GM23338 (cell line): ENCODE measurements at regions not wholly inside any gene's neighbourhood (a gene's known extent, or its start where the extent isn't known, plus 50 kb on each side); places are given as distances from the start of the nearest gene placed in this dataset.

Source experiments
- ATAC-seq: fragments of 200-7000 bp; cut with Tn5 transposase; 3 replicates; pipeline ENCODE4 v1.9.1; 2020
- DNase-seq: peaks from one replicate; pipeline ENCODE4 v3.0.0-alpha.2; 2015; ENCODE audit warnings: low spot score
- H2AFZ ChIP-seq: fragments of 200-600 bp; sonication (generic); 2 replicates; pipeline ENCODE4 v1.8.0; 2016; ENCODE audit warnings: antibody characterized with exemption, mild to moderate bottlenecking, moderate library complexity
- H3F3A ChIP-seq: fragments of 200-600 bp; sonication (generic); replicated peaks from 2 replicates; pipeline ENCODE4 v1.8.0; 2017; ENCODE audit warnings: antibody characterized with exemption, mixed run types, low read depth
- H3K27ac ChIP-seq: fragments of 200-600 bp; sonication (generic); 2 replicates; pipeline ENCODE4 v1.6.1; 2016; ENCODE audit warnings: low read depth
- H3K27me3 ChIP-seq: fragments of 200-600 bp; sonication (generic); 2 replicates; pipeline ENCODE4 v1.8.0; 2016; ENCODE audit warnings: mild to moderate bottlenecking, mixed run types, moderate library complexity; ENCODE audit not compliant: insufficient read depth
- H3K36me3 ChIP-seq: fragments of 200-600 bp; sonication (generic); 2 replicates; pipeline ENCODE4 v1.8.0; 2016; ENCODE audit warnings: mild to moderate bottlenecking; ENCODE audit not compliant: insufficient read depth
- H3K4me1 ChIP-seq: fragments of 200-600 bp; sonication (generic); 2 replicates; pipeline ENCODE4 v1.8.0; 2016; ENCODE audit warnings: mild to moderate bottlenecking, moderate library complexity; ENCODE audit not compliant: insufficient read depth
- H3K4me2 ChIP-seq: fragments of 200-600 bp; sonication (generic); 2 replicates; pipeline ENCODE4 v1.7.1; 2017; ENCODE audit warnings: mixed run types
- H3K4me3 ChIP-seq: fragments of 200-600 bp; sonication (generic); 2 replicates; pipeline ENCODE4 v1.6.1; 2016; ENCODE audit warnings: mixed run types
- H3K79me2 ChIP-seq: fragments of 200-600 bp; sonication (generic); replicated peaks from 2 replicates; pipeline ENCODE4 v1.8.0; 2017; ENCODE audit warnings: mild to moderate bottlenecking; ENCODE audit not compliant: insufficient read depth
- H3K9me2 ChIP-seq: fragments of 200-600 bp; sonication (generic); 2 replicates; pipeline ENCODE4 v1.8.0; 2017; ENCODE audit not compliant: insufficient read depth
- H4K20me1 ChIP-seq: fragments of 200-600 bp; sonication (generic); replicated peaks from 2 replicates; pipeline ENCODE4 v1.8.0; 2017; ENCODE audit warnings: mild to moderate bottlenecking; ENCODE audit not compliant: insufficient read depth
- H3K27ac Mint-ChIP-seq: 2 replicates; pipeline ENCODE4 v1.8.0; 2020; ENCODE audit warnings: inconsistent platforms, mild to moderate bottlenecking, moderate library complexity, mixed read lengths
- H3K27me3 Mint-ChIP-seq: 3 replicates; pipeline ENCODE4 v1.8.0; 2022; ENCODE audit warnings: low read depth, mild to moderate bottlenecking, moderate library complexity, mixed read lengths, inconsistent platforms; ENCODE audit not compliant: insufficient read depth, poor library complexity
- H3K36me3 Mint-ChIP-seq: 3 replicates; pipeline ENCODE4 v1.8.0; 2021; ENCODE audit warnings: low read depth, mild to moderate bottlenecking, inconsistent platforms, moderate library complexity, mixed read lengths
- H3K4me1 Mint-ChIP-seq: 3 replicates; pipeline ENCODE4 v1.8.0; 2020; ENCODE audit warnings: mild to moderate bottlenecking, inconsistent platforms, mixed read lengths
- H3K4me3 Mint-ChIP-seq: 3 replicates; pipeline ENCODE4 v1.8.0; 2021; ENCODE audit warnings: moderate library complexity, mild to moderate bottlenecking, inconsistent platforms, mixed read lengths
- H3K9me3 Mint-ChIP-seq: 3 replicates; pipeline ENCODE4 v1.8.0; 2020; ENCODE audit warnings: moderate library complexity, mild to moderate bottlenecking, inconsistent platforms, mixed read lengths
- CREB1 ChIP-seq: fragments of 250-450 bp; sonication (Bioruptor Pico); IDR thresholded peaks from 2 replicates; pipeline ENCODE4 v1.5.0; 2020; ENCODE audit warnings: low read depth, mild to moderate bottlenecking, moderate library complexity
- CTCF ChIP-seq, 2 experiments: fragments of 200-600 bp in 1 of 2; sonication (generic) in 1 of 2; conservative IDR thresholded peaks; 2 replicates each; pipeline versions ENCODE4 v1.5.1 to v1.6.1; 2016 to 2017; ENCODE audit warnings: antibody characterized with exemption in 2 of 2, low read depth in 2 of 2, mild to moderate bottlenecking in 2 of 2, moderate library complexity in 1 of 2
- JUNB ChIP-seq: IDR thresholded peaks from one replicate; pipeline ENCODE4 v1.6.1; 2016; ENCODE audit warnings: antibody characterized with exemption; ENCODE audit not compliant: unreplicated experiment
- NANOG ChIP-seq: IDR thresholded peaks from 2 replicates; pipeline ENCODE4 v1.6.1; 2016; ENCODE audit warnings: antibody characterized with exemption, borderline replicate concordance
- POLR2AphosphoS5 ChIP-seq: IDR thresholded peaks from 2 replicates; pipeline ENCODE4 v1.6.1; 2016; ENCODE audit warnings: antibody characterized with exemption, low read depth
- STAT1 ChIP-seq: IDR thresholded peaks from one replicate; pipeline ENCODE4 v1.6.1; 2016; ENCODE audit warnings: antibody characterized with exemption; ENCODE audit not compliant: unreplicated experiment
- ZNF331 ChIP-seq: fragments of 250-450 bp; sonication (Bioruptor Pico); IDR thresholded peaks from 2 replicates; pipeline ENCODE4 v1.5.0; 2020; ENCODE audit warnings: low read depth, mild to moderate bottlenecking, moderate library complexity
- TF ChIP-seq, protein P1 (sequence below): IDR thresholded peaks from one replicate; pipeline ENCODE4 v1.6.1; 2018; ENCODE audit warnings: antibody characterized with exemption; ENCODE audit not compliant: unreplicated experiment

GRCh38 chr3:115525731-115526130 is 97.6 kb upstream of the GAP43 start:
- Mint-ChIP-seq H3K27ac (no peak overlapping the region), H3K27me3 (no peaks in the 10 kb centered on the region), H3K36me3 (no peaks in the 10 kb centered on the region), H3K4me3 (no peak overlapping the region), H3K4me1 (peaks cover 5% of the 10 kb centered on the region), H3K9me3 (peaks cover 3% of the 10 kb centered on the region; the same call in 1 of the 3 replicates)
- Histone ChIP-seq H3K9me2 (0 out of 2 replicates have a peak, but pooled peaks cover 3% of the 10 kb centered on the region), H3K36me3 (no peaks in the 10 kb centered on the region), H3K27ac (no peak overlapping the region), H4K20me1 (no peaks in the 10 kb centered on the region), H3K4me2 (no peak overlapping the region), H3K4me1 (peaks cover 13% of the 10 kb centered on the region), H3F3A (no peaks in the 10 kb centered on the region), H2AFZ (no peak overlapping the region), H3K79me2 (no peaks in the 10 kb centered on the region), H3K4me3 (no peak overlapping the region), H3K27me3 (no peaks in the 10 kb centered on the region)
- DNase-seq (no peak), ATAC-seq (no peak)
- TF ChIP-seq ZNF331 (CRISPR knock-in tag) (no peak), POLR2AphosphoS5 (no peak), CREB1 (CRISPR knock-in tag) (no peak), JUNB (no peak), NANOG (no peak), CTCF (conservative IDR thresholded peaks at IDR 0.05; ENCODE audit: low read depth in 2 of 2) (no peak)
- TF ChIP-seq, protein P1, sequence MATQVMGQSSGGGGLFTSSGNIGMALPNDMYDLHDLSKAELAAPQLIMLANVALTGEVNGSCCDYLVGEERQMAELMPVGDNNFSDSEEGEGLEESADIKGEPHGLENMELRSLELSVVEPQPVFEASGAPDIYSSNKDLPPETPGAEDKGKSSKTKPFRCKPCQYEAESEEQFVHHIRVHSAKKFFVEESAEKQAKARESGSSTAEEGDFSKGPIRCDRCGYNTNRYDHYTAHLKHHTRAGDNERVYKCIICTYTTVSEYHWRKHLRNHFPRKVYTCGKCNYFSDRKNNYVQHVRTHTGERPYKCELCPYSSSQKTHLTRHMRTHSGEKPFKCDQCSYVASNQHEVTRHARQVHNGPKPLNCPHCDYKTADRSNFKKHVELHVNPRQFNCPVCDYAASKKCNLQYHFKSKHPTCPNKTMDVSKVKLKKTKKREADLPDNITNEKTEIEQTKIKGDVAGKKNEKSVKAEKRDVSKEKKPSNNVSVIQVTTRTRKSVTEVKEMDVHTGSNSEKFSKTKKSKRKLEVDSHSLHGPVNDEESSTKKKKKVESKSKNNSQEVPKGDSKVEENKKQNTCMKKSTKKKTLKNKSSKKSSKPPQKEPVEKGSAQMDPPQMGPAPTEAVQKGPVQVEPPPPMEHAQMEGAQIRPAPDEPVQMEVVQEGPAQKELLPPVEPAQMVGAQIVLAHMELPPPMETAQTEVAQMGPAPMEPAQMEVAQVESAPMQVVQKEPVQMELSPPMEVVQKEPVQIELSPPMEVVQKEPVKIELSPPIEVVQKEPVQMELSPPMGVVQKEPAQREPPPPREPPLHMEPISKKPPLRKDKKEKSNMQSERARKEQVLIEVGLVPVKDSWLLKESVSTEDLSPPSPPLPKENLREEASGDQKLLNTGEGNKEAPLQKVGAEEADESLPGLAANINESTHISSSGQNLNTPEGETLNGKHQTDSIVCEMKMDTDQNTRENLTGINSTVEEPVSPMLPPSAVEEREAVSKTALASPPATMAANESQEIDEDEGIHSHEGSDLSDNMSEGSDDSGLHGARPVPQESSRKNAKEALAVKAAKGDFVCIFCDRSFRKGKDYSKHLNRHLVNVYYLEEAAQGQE = no peak

DNA sequence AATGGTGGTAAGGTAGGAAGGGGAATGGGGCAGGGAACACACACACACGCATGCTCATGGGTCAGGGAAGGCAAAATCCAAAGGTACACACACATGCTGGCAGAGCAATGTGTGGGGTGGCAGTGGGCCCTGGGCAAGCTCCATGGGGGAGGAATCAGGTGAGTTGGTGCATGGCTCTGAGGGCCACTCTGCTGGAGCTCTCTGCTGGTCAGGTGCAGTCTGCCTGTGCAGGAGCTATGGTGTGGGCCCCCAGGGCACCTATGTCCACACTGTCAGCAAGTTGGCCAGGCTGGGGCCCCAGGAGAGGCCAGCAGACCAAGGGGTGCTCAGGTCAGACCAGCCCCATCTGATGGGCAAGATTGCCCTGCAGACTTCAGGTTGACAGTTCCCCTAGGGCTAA is 90.1 kb upstream of the GAP43 start:
- Histone ChIP-seq H4K20me1 (no peaks in the 10 kb centered on the region), H3K9me2 (peaks cover 10% of the 10 kb centered on the region; the same call in 1 of the 2 replicates), H3K79me2 (no peaks in the 10 kb centered on the region), H3K27ac (no peak overlapping the region), H3K4me1 (0 out of 2 replicates have a peak, but pooled peaks cover 1% of the 10 kb centered on the region), H2AFZ (no peak overlapping the region), H3K36me3 (no peaks in the 10 kb centered on the region), H3F3A (no peaks in the 10 kb centered on the region), H3K27me3 (no peaks in the 10 kb centered on the region), H3K4me2 (no peak overlapping the region), H3K4me3 (no peak overlapping the region)
- no peaks in the 10 kb centered on the region for H3K4me1 Mint-ChIP-seq
- H3K9me3 Mint-ChIP-seq = peaks cover 8% of the 10 kb centered on the region; the same call in 2 of the 3 replicates
- TF ChIP-seq CREB1 (CRISPR knock-in tag) (no peak), STAT1 (no peak), CTCF (conservative IDR thresholded peaks at IDR 0.05; ENCODE audit: low read depth in 2 of 2) (no peak)
- TF ChIP-seq, protein P1 = no peak
- DNase-seq = no peak
- no peaks in the 10 kb centered on the region for H3K27me3 Mint-ChIP-seq
- no peak overlapping the region for H3K27ac Mint-ChIP-seq
- ATAC-seq = no peak
- no peaks in the 10 kb centered on the region for H3K36me3 Mint-ChIP-seq
- H3K4me3 Mint-ChIP-seq = no peak overlapping the region
